ENCODE measurements at regions not wholly inside any gene's neighbourhood (a gene's known extent, or its start where the extent isn't known, plus 50 kb on each side); places are given as distances from the start of the nearest gene placed in this dataset.

DNA sequence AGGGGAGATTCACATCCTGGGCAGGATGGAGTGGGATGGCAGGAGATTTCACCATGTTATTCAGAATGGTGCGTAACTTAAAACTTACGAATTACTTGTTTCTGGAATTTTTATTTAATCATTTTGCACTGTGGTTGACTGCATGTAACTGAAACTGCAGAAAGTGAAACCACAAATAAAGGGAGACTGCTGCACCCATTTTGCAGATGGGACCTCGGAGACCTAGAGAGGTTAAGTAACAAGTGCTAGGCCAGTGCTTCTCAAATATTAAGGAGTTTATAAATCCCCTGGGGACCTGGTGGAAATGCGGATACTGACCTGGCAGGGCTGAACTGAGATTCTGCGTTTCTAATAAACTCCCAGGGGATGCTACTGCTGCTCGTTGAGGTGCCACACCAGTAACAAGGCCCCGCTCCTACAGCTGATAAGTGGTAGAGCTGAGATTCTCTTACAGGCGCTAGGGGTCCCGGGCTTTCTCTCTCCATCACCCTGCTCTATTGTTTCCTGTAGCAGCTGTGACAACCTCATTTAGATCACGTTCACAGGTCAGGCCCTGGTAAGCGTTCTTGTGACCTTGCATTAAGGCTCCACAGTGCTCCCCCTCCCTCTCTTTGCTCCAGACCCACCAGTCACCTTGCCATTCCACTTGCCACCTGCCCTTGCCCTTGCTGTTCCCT is 167.1 kb upstream of the CDH13 start:
- TF ChIP-seq, protein P1, sequence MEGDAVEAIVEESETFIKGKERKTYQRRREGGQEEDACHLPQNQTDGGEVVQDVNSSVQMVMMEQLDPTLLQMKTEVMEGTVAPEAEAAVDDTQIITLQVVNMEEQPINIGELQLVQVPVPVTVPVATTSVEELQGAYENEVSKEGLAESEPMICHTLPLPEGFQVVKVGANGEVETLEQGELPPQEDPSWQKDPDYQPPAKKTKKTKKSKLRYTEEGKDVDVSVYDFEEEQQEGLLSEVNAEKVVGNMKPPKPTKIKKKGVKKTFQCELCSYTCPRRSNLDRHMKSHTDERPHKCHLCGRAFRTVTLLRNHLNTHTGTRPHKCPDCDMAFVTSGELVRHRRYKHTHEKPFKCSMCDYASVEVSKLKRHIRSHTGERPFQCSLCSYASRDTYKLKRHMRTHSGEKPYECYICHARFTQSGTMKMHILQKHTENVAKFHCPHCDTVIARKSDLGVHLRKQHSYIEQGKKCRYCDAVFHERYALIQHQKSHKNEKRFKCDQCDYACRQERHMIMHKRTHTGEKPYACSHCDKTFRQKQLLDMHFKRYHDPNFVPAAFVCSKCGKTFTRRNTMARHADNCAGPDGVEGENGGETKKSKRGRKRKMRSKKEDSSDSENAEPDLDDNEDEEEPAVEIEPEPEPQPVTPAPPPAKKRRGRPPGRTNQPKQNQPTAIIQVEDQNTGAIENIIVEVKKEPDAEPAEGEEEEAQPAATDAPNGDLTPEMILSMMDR (IDR thresholded peaks at IDR 0.05; ENCODE audit: unreplicated experiment) = no peak
- Mint-ChIP-seq H3K27ac (peak overlapping the region; percentile 85), H3K4me3 (ENCODE audit: low read depth) (no peak overlapping the region), H3K4me1 (ENCODE audit: low read depth) (peaks cover 21% of the 10 kb centered on the region), H3K36me3 (ENCODE audit: insufficient read depth) (no peaks in the 10 kb centered on the region), H3K9me3 (ENCODE audit: low read depth) (no peaks in the 10 kb centered on the region), H3K27me3 (peaks cover 10% of the 10 kb centered on the region)
- DNase-seq (ENCODE audit: low spot score, unreplicated experiment) = no peak

DNA sequence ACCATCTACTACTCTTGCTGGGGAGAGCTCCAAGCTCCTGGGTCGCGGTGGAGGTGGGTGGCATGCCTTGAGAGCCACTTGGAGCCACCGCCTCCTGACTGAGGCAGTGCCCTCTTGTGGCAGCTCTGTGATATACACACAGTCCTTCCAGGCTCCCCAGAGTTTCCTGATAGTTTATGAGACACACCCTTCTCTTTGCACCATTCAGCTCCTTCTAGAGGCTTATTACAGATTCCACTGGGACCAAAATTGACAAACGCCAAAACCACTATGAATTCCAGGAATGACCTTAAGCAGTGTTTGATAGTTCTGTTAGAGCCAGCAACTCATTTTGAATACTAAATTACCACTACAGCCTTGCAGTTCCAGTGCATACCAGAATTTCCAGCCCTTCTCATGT is 170.1 kb upstream of the CDH13 start:
- Mint-ChIP-seq H3K4me3 (ENCODE audit: low read depth) (no peak overlapping the region), H3K27me3 (peaks cover 26% of the 10 kb centered on the region), H3K36me3 (ENCODE audit: insufficient read depth) (no peaks in the 10 kb centered on the region), H3K9me3 (ENCODE audit: low read depth) (no peaks in the 10 kb centered on the region), H3K27ac (no peak overlapping the region), H3K4me1 (ENCODE audit: low read depth) (peaks cover 22% of the 10 kb centered on the region)
- peak; percentile 52 for DNase-seq (ENCODE audit: low spot score, unreplicated experiment)
- TF ChIP-seq, protein P1 (IDR thresholded peaks at IDR 0.05; ENCODE audit: unreplicated experiment) = peak; percentile 89

DNA sequence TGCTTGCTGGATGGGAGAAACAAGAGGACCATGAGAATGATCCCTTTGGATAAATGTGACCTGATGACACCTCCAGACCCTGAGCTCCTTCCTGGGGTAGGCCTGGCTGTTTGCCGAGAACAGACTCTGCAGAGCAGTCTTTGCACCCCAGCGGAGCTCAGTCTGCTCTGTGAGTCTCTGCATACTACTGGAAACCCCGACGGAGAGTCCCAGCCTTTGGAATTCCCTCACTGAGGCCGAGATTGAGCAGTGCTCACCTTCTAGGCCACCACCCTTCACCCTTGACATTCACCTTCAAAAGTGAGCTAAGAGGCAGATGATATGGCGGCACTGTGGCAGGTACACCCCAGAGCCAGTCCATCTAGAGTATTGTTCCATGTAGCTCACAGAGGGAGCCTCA is 172.2 kb upstream of the CDH13 start:
- Mint-ChIP-seq H3K27me3 (peaks cover 31% of the 10 kb centered on the region), H3K4me3 (ENCODE audit: low read depth) (no peak overlapping the region), H3K9me3 (ENCODE audit: low read depth) (no peaks in the 10 kb centered on the region), H3K36me3 (ENCODE audit: insufficient read depth) (no peaks in the 10 kb centered on the region), H3K4me1 (ENCODE audit: low read depth) (peaks cover 7% of the 10 kb centered on the region), H3K27ac (no peak overlapping the region)
- no peak for DNase-seq (ENCODE audit: low spot score, unreplicated experiment)
- TF ChIP-seq, protein P1 (IDR thresholded peaks at IDR 0.05; ENCODE audit: unreplicated experiment) = no peak

DNA sequence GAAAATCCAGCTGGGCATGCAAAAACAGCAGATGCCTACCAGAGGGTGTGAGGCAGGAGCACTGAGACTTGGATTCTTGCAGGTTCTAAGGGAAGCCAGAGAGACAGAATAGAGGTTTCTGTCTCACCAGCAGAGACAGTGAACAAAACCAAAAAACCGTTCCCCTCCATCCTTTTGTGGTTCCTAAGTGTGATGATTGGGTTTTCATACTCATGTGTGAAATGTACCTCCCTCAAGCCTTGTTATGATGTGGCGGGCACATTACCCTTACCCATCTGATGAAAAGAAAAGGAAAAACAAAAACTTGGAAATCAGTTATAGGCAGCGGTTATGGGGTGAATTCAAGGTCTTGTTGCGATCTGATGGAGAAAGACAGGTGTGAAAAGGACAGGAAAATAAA is 172.6 kb upstream of the CDH13 start:
- H3K27ac Mint-ChIP-seq = no peak overlapping the region

DNA sequence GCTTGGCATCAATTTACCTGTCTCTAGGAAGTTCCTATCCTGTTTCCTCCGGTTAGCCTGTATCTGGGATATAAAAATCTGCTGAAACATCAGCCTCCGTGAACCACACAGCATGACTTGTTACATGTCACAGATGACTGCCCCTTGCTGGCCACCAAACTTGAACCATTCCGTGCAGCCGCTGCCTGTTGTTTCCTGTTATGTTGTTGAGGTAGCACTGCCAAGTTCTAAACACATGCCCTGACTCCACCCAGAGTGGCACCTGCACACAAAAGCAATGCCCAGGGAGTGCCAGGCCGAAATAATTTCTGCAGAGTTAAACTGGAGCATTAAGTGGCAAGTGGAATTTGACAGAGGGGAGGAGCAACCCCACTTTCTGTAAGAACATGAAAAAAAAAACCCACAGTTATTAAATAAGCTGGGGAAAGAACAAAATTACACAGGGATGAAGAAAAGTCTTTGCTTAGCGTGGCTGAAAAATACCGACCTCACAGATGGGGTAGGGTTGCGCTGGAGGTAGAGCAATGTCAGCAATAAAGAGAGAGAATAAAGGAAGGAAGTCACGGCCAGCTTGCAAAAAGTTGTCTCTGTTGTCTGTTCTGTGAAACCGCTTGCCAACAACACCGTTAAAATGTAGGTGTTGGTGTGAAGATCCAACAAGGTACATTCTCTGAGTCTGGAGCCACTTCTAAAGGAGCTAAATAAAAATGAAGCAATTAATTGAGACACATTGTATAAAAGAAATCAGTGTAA is 174.6 kb upstream of the CDH13 start:
- no peak for DNase-seq (ENCODE audit: low spot score, unreplicated experiment)
- H3K27ac Mint-ChIP-seq = no peak overlapping the region
- H3K36me3 Mint-ChIP-seq (ENCODE audit: insufficient read depth) = no peaks in the 10 kb centered on the region
- no peak overlapping the region for H3K4me3 Mint-ChIP-seq (ENCODE audit: low read depth)
- peaks cover 7% of the 10 kb centered on the region for H3K4me1 Mint-ChIP-seq (ENCODE audit: low read depth)
- TF ChIP-seq, protein P1 (IDR thresholded peaks at IDR 0.05; ENCODE audit: unreplicated experiment) = no peak
- peaks cover 31% of the 10 kb centered on the region for H3K27me3 Mint-ChIP-seq
- H3K9me3 Mint-ChIP-seq (ENCODE audit: low read depth) = peaks cover 3% of the 10 kb centered on the region

More for the DNA sequence above, 172.6 kb upstream of the CDH13 start:
- no peak for DNase-seq (ENCODE audit: low spot score, unreplicated experiment)
- Mint-ChIP-seq H3K27me3 (peaks cover 31% of the 10 kb centered on the region), H3K4me3 (ENCODE audit: low read depth) (no peak overlapping the region), H3K36me3 (ENCODE audit: insufficient read depth) (no peaks in the 10 kb centered on the region), H3K9me3 (ENCODE audit: low read depth) (no peaks in the 10 kb centered on the region), H3K4me1 (ENCODE audit: low read depth) (peaks cover 7% of the 10 kb centered on the region)
- TF ChIP-seq, protein P1 (IDR thresholded peaks at IDR 0.05; ENCODE audit: unreplicated experiment) = no peak

All from progenitor cell of endocrine pancreas (in vitro differentiated cells).